Effector memory CD4-positive, alpha-beta T cell (primary cell): ENCODE measurements at regions not wholly inside any gene's neighbourhood (a gene's known extent, or its start where the extent isn't known, plus 50 kb on each side); places are given as distances from the start of the nearest gene placed in this dataset.

Experiments
- DNase-seq, 3 donors: peaks; one replicate each; pipeline ENCODE4 v3.0.0-alpha.2; 2020
- H3K27ac ChIP-seq: 2 replicates; pipeline ENCODE4 v1.7.0; 2013; ENCODE audit warnings: mild to moderate bottlenecking, low read length, moderate library complexity; ENCODE audit not compliant: insufficient read depth, poor library complexity, severe bottlenecking
- H3K27me3 ChIP-seq: replicated peaks from 2 replicates; pipeline ENCODE4 v1.7.0; 2013; ENCODE audit warnings: mild to moderate bottlenecking, low read length; ENCODE audit not compliant: insufficient read depth, control insufficient read depth, poor library complexity, severe bottlenecking
- H3K36me3 ChIP-seq: 2 replicates; pipeline ENCODE4 v1.7.0; 2013; ENCODE audit warnings: mild to moderate bottlenecking, low read length, moderate library complexity; ENCODE audit not compliant: control insufficient read depth, insufficient read depth
- H3K4me1 ChIP-seq: 2 replicates; pipeline ENCODE4 v1.7.0; 2013; ENCODE audit warnings: low read length, mild to moderate bottlenecking; ENCODE audit not compliant: control insufficient read depth, insufficient read depth, poor library complexity, severe bottlenecking
- H3K4me3 ChIP-seq: 2 replicates; pipeline ENCODE4 v1.7.0; 2013; ENCODE audit warnings: low read length, low read depth, mild to moderate bottlenecking; ENCODE audit not compliant: insufficient read depth, poor library complexity, severe bottlenecking
- H3K9me3 ChIP-seq: 2 replicates; pipeline ENCODE4 v1.7.0; 2013; ENCODE audit warnings: mild to moderate bottlenecking, low read length, moderate library complexity; ENCODE audit not compliant: control insufficient read depth

DNA sequence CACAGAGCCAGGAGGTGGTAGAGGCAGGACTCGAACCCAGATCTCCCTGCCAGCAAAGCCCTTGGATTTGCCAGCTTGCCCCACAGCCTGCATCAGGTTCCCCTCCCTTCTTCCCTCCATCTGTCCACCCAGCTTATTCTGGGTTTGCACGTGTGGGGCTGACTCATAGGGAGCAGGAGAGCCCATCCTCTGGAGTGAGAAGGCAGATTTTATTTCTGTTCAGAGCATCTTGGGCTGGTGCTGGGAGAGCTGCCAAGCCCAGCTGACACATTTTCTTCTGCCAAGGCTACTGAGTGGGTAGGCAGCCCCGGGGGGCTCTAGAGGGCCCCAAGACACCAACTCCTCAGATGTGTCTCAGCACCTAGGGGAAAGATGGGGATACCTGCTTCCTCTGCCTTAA lies 106.3 kb upstream of the CRHR1 start:
- Histone ChIP-seq H3K36me3 (no peaks in the 10 kb centered on the region), H3K27ac (no peak overlapping the region), H3K4me3 (no peak overlapping the region), H3K4me1 (no peaks in the 10 kb centered on the region), H3K9me3 (no peaks in the 10 kb centered on the region), H3K27me3 (no peaks in the 10 kb centered on the region)
- no peak for DNase-seq

DNA sequence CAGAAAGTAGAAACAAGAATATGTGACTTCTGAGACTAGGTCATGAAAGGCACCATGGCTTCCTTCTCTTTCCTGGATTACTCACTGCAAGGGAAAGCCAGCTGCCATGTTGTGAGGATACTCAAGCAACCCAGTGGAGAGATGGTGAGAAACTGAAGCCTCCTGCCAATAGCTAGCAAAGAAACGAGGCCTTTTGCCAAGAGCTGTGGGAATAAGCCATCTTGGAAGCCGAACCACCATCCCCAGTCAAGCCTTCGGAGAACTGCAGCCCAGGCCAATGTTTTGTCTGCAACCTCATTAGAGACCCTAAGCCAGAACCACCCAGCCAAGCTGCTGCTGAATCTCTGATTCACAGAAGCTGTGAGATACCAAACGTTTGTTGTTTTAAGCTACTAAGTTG lies 104.7 kb upstream of the CRHR1 start:
- H3K4me3 ChIP-seq, result no peak overlapping the region
- H3K4me1 ChIP-seq, result no peaks in the 10 kb centered on the region
- H3K27ac ChIP-seq, result no peak overlapping the region
- no peaks in the 10 kb centered on the region for H3K36me3 ChIP-seq
- H3K27me3 ChIP-seq, result no peaks in the 10 kb centered on the region
- DNase-seq, result no peak
- no peaks in the 10 kb centered on the region for H3K9me3 ChIP-seq

GRCh38 chr17:45680360-45680759 lies 103.8 kb upstream of the CRHR1 start:
- no peaks in the 10 kb centered on the region for H3K9me3 ChIP-seq
- H3K4me1 ChIP-seq, result no peaks in the 10 kb centered on the region
- no peak overlapping the region for H3K4me3 ChIP-seq
- H3K27me3 ChIP-seq, result no peaks in the 10 kb centered on the region
- DNase-seq, result no peak
- no peak overlapping the region for H3K27ac ChIP-seq
- no peaks in the 10 kb centered on the region for H3K36me3 ChIP-seq

DNA sequence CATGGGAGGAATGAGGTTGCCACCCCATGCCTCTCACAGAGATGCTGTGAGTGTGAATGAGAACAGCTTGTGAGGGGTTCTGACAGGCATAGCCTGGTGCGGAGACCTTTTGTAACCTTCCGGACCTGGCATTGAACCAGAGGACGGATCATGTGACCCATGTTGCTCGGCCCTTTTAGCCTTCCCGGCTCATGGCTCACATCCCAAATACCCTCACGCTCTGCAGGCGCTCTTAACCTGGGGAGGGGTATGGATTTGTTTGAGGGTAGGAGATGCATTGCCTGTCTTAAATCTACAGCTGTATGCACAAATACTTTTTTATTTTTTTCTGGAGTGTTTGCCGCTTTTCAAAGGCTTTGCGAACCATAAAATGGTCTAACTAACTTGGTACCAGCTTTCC lies 102.4 kb upstream of the CRHR1 start:
- no peaks in the 10 kb centered on the region for H3K9me3 ChIP-seq
- DNase-seq, result no peak
- H3K36me3 ChIP-seq, result no peaks in the 10 kb centered on the region
- H3K4me1 ChIP-seq, result no peaks in the 10 kb centered on the region
- no peak overlapping the region for H3K27ac ChIP-seq
- no peaks in the 10 kb centered on the region for H3K27me3 ChIP-seq
- no peak overlapping the region for H3K4me3 ChIP-seq

- H3K4me1 ChIP-seq, result no peaks in the 10 kb centered on the region
- no peaks in the 10 kb centered on the region for H3K9me3 ChIP-seq
- no peaks in the 10 kb centered on the region for H3K36me3 ChIP-seq
- H3K4me3 ChIP-seq, result no peak overlapping the region
- H3K27me3 ChIP-seq, result no peaks in the 10 kb centered on the region
- no peak overlapping the region for H3K27ac ChIP-seq
- no peak for DNase-seq
Observed at GRCh38 chr17:45686250-45686649, 97.9 kb upstream of the CRHR1 start.

DNA sequence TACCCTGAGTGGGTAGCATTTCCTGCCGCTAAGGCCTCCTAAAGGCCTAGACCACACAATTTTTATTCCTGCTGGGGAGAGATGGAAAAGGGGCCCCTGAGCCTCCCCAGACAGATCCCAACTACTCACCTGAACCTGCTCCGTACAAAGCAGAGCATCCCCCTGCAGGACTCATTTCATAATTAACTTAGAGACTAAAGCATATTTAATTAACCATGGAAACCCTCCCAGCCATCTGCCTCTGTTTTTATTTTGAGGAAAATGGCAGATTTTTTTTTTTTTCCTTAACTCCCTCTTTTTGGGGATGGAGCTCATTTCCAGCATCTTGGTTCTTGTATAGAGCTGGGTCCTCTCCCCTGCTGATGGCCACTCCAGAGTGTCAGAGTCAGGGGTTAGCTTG lies 96.5 kb upstream of the CRHR1 start:
- DNase-seq, result no peak
- H3K4me1 ChIP-seq, result no peaks in the 10 kb centered on the region
- no peaks in the 10 kb centered on the region for H3K36me3 ChIP-seq
- no peak overlapping the region for H3K4me3 ChIP-seq
- no peaks in the 10 kb centered on the region for H3K27me3 ChIP-seq
- H3K27ac ChIP-seq, result no peak overlapping the region
- no peaks in the 10 kb centered on the region for H3K9me3 ChIP-seq

GRCh38 chr17:45688353-45688752 lies 95.8 kb upstream of the CRHR1 start:
- H3K4me1 ChIP-seq, result no peaks in the 10 kb centered on the region
- no peak for DNase-seq
- no peaks in the 10 kb centered on the region for H3K27me3 ChIP-seq
- no peak overlapping the region for H3K4me3 ChIP-seq
- no peak overlapping the region for H3K27ac ChIP-seq
- no peaks in the 10 kb centered on the region for H3K36me3 ChIP-seq
- H3K9me3 ChIP-seq, result no peaks in the 10 kb centered on the region

GRCh38 chr17:45688820-45689219 lies 95.3 kb upstream of the CRHR1 start:
- DNase-seq, result no peak
- Histone ChIP-seq H3K27me3 (no peaks in the 10 kb centered on the region), H3K4me3 (no peak overlapping the region), H3K9me3 (no peaks in the 10 kb centered on the region), H3K36me3 (no peaks in the 10 kb centered on the region), H3K4me1 (no peaks in the 10 kb centered on the region), H3K27ac (no peak overlapping the region)

DNA sequence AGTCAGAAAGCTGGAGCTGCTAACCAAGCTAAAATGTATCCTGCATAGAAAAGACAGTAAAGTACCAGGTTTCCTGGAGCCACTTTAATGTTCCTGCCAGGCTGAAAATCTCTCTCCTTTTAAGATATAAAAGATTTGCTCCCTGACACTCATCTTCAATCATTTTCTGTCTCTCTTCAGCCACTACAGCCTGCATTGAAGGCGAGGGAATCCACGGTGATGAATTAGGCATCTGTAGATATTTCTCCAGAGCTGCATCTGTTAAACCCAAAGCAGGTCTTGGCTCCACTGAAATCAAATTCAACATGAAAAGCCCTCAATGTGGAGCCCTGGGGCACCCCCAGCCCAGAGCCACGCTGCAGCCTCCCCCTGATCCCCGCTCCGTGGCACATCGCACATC lies 94.7 kb upstream of the CRHR1 start:
- no peaks in the 10 kb centered on the region for H3K4me1 ChIP-seq
- H3K27ac ChIP-seq, result no peak overlapping the region
- no peaks in the 10 kb centered on the region for H3K27me3 ChIP-seq
- H3K4me3 ChIP-seq, result no peak overlapping the region
- no peak for DNase-seq
- no peaks in the 10 kb centered on the region for H3K9me3 ChIP-seq
- H3K36me3 ChIP-seq, result no peaks in the 10 kb centered on the region

DNA sequence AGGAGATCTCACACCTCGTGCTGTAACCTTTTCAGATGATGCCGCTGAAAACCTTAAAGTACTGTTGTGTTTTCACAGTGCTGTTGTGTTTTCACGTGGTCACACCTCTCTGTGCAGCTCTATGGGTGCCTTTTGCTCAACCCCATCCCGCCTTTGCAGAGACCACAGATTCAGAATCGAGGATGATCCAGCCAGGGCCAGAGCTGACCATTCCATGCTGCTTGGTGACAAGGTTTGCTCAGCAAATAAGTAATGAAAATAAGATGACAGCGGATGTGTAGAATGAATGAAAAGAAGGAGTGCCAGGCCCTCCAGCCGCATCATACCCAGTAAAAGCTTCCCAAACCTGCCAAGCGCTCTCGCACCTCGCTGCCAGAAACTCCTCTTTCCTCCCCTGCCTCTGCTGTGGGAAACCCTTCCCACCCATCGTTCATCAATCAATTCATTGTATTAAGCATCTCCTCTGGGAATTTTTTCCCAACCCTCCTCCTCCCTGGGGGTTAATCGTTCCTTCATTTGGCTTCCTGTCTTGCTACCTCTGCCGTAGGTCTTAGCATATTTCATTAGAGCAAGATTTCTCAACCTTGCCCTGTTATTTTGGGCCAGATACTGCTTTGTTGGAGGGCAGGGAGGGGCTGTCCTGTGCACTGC lies 93.4 kb upstream of the CRHR1 start:
- Histone ChIP-seq H3K27me3 (no peaks in the 10 kb centered on the region), H3K36me3 (no peaks in the 10 kb centered on the region), H3K4me3 (no peak overlapping the region), H3K9me3 (no peaks in the 10 kb centered on the region), H3K27ac (no peak overlapping the region), H3K4me1 (no peaks in the 10 kb centered on the region)
- no peak for DNase-seq
